ENCODE measurements at regions not wholly inside any gene's neighbourhood (a gene's known extent, or its start where the extent isn't known, plus 50 kb on each side); places are given as distances from the start of the nearest gene placed in this dataset.

- TF ChIP-seq CTCF (conservative IDR thresholded peaks at IDR 0.05; ENCODE audit: low read length) (no peak), EZH2phosphoT487 (IDR thresholded peaks at IDR 0.05; ENCODE audit: borderline replicate concordance) (no peak)
Observed at GRCh38 chr5:56703952-56704351, 111.4 kb upstream of the MAP3K1 start.

Measured in Loucy (cell line).